ENCODE measurements at regions not wholly inside any gene's neighbourhood (a gene's known extent, or its start where the extent isn't known, plus 50 kb on each side); places are given as distances from the start of the nearest gene placed in this dataset.

GRCh38 chrX:142060191-142060590 lies 144.9 kb downstream of the MAGEC2 start:
- FAIRE-seq: no peak
- Histone ChIP-seq H3K9me1 (ENCODE audit: control insufficient read depth, insufficient read depth, low read length) (no peaks in the 10 kb centered on the region), H3K27me3 (ENCODE audit: control insufficient read depth in 2 of 2, insufficient read depth in 2 of 2, low read length in 2 of 2) (no peaks in the 10 kb centered on the region), H3K9ac (ENCODE audit: insufficient read depth in 1 of 2, low read depth in 2 of 2, low read length in 2 of 2) (no peak overlapping the region), H3K9me3 (replicated peaks; ENCODE audit: control insufficient read depth, insufficient read depth, low read depth, low read length) (no peaks in the 10 kb centered on the region), H2AFZ (ENCODE audit: low read depth, low read length) (no peak overlapping the region), H3K27ac (ENCODE audit: extremely low read depth, low read depth, low read length) (no peak overlapping the region), H3K79me2 (ENCODE audit: control insufficient read depth, insufficient read depth, low read length) (no peaks in the 10 kb centered on the region), H4K20me1 (replicated peaks; ENCODE audit: control insufficient read depth, insufficient read depth, low read length) (no peaks in the 10 kb centered on the region), H3K4me2 (ENCODE audit: insufficient read depth, low read length) (no peak overlapping the region), H3K36me3 (ENCODE audit: control insufficient read depth, insufficient read depth, low read length) (no peaks in the 10 kb centered on the region), H3K4me1 (replicated peaks in 1 of 2; ENCODE audit: control insufficient read depth in 2 of 2, insufficient read depth in 2 of 2, low read length in 2 of 2) (no peaks in the 10 kb centered on the region), H3K4me3 (no peak overlapping the region)
- ChIA-PET CTCF (ENCODE audit: low intra/inter-chr PET ratio) (no interaction called here), POLR2A (no interaction called here)
- in situ Hi-C loops (cut with MboI): no loop called here
- DNase-seq (ENCODE audit: extremely low read depth in 1 of 4, low spot score in 3 of 4): no peak
- intact Hi-C loops (cut with micrococcal nuclease): no loop called here
- 0% methylated on average over 2 of the region's 2 CpGs for WGBS (ENCODE audit: insufficient coverage, low coverage, missing lambda C conversion rate)
- TF ChIP-seq MITF (IDR thresholded peaks at IDR 0.05): no peak
- no peak for TF ChIP-seq TEAD1 (CRISPR knock-in tag; IDR thresholded peaks at IDR 0.05)
- no peak for TF ChIP-seq NFXL1 (CRISPR knock-in tag; IDR thresholded peaks at IDR 0.05)
- TF ChIP-seq FIP1L1 (IDR thresholded peaks at IDR 0.05; ENCODE audit: low read depth, low read length, poor library complexity, severe bottlenecking): no peak
- no peak for TF ChIP-seq NFATC3 (IDR thresholded peaks at IDR 0.05)
- no peak for TF ChIP-seq PHF20 (IDR thresholded peaks at IDR 0.05; ENCODE audit: partially characterized antibody)
- no peak for TF ChIP-seq NUFIP1 (IDR thresholded peaks at IDR 0.05; ENCODE audit: partially characterized antibody)
- no peak for TF ChIP-seq KLF16 (IDR thresholded peaks at IDR 0.05)
- TF ChIP-seq TARDBP (IDR thresholded peaks at IDR 0.05): no peak
- no peak for TF ChIP-seq CREB5 (CRISPR knock-in tag; IDR thresholded peaks at IDR 0.05)
- no peak for TF ChIP-seq YBX1 (IDR thresholded peaks at IDR 0.05)
- TF ChIP-seq ETV5 (CRISPR knock-in tag; IDR thresholded peaks at IDR 0.05; ENCODE audit: low read depth): no peak
- TF ChIP-seq ZBTB1 (CRISPR knock-in tag; IDR thresholded peaks at IDR 0.05; ENCODE audit: borderline replicate concordance, low read depth): no peak
- no peak for TF ChIP-seq CBFB (CRISPR knock-in tag; IDR thresholded peaks at IDR 0.05)
- TF ChIP-seq KDM2B (CRISPR knock-in tag; IDR thresholded peaks at IDR 0.05): no peak
- no peak for TF ChIP-seq NR0B1 (IDR thresholded peaks at IDR 0.05; ENCODE audit: partially characterized antibody)
- TF ChIP-seq ZNF764 (CRISPR knock-in tag; IDR thresholded peaks at IDR 0.05; ENCODE audit: low read depth): no peak
- no peak for TF ChIP-seq CEBPG (CRISPR knock-in tag; IDR thresholded peaks at IDR 0.05)
- TF ChIP-seq CEBPG (tag; conservative IDR thresholded peaks at IDR 0.05 in 1 of 2, IDR thresholded peaks at IDR 0.05 in 1 of 2): no peak
- TF ChIP-seq ZNF444 (CRISPR knock-in tag; IDR thresholded peaks at IDR 0.05): no peak
- TF ChIP-seq DIDO1 (tag; IDR thresholded peaks at IDR 0.05; ENCODE audit: low read depth): no peak
- BruUV-seq (replicated peaks): no TSS peak
- ATAC-seq: no peak

All from K562 (cell line).